ENCODE measurements at regions not wholly inside any gene's neighbourhood (a gene's known extent, or its start where the extent isn't known, plus 50 kb on each side); places are given as distances from the start of the nearest gene placed in this dataset.

DNA sequence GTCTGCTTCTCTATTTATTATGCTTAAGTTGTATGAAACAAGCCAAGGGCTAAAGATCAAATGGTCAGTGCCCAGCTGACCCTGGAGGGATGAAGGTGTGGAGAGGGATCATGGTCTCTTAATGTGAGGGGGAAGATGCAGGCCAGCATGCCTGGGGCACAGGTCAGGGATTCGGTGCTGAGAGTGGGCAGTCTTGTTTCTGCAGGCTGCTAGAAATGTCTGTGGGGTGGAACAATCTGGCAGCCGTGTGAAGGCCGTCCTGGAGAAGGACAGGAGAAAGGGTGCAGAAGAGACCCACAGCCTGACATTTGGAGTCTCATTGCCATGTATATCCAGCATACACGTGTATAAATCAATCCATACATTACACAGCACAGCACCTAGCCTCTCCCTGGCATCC, 258.3 kb upstream of the MOCS1 start:
- no peak for DNase-seq

DNA sequence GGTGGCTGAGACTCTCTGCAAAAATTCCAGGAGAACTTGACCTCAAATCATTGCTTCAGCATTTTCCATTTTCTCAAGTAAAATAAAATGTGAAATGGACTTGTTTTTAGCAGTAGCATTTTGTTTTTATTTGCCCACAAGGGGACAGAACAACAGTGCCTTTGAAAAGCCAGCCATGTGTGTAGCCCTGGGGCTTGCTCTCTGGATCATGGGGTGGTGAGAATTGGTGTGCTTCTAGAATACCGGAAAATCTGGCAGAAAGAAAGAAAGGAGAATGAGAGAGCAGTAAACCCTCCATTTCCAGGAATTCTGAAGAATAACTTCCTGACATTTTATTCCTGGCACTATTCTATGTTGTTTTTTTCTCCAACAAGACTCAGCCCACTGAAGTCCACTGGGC, 254.7 kb upstream of the MOCS1 start:
- no peak for DNase-seq

DNA sequence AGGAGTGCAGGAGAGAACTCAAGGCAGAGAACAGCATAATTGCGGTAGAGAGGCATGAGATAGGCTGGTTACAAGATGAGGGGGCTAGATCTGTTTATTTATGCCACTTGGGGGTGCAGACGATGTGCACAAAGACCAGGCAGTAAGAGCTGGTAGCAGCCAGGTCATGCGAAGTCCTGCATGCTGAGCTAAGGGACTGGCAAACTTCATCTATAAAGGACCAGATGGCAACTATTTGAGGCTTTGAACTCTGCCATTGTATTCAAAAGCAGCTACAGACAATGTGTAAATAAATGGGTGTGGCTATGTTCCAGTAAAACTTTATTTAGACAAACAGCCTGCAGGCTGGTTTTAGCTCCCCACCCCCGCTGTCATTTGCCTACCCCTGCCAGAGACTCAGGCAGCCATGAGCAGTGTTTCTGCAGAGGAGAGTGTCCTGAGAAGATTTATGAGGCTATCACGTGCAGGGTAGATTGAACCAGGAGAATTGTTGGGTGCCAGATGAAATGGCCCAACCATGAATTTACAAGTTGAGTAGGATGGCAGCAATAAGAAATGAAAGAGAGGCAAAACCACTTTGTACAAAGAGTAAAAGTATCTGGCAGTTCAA, 253.4 kb upstream of the MOCS1 start:
- no peak for DNase-seq

DNA sequence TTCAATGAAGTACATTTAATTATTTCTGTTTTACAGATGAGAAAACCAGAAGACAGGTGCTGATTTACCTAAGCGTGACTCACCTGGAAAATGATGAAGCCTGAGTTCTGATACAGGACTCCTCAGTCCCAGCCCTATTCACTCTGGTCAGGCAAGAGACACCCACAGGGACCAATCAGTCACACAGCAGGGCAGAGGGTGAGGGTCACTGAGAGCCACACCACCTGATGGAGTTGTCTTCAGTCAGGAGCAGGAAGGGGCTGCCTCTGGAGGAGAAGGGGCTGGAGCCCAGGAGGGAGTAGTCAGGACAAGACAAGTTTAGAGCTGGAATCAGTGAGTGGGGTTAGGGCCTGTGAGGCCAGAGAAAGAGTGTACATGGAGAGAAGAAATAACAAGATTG, 251.2 kb upstream of the MOCS1 start:
- DNase-seq: no peak

DNA sequence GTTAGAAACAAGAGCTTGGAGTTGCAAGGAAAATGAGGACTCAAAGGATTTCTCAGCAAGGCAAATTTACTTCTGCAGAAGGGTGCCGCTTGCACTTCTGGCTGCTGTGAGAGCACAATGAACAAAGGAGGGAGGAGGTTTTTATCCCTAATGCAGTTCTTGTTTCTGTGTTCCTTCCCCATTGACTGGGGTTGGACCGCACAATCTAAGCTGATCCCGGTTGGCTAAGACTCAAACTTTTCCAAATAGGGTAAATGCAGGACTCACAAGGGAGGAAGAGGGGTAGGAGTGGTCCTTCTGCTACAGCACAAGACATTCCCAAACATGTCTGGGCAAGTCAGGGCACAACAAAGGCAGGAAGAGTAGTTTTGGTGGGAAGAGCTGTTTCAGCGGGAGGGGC, 249.6 kb upstream of the MOCS1 start:
- no peak for DNase-seq

DNA sequence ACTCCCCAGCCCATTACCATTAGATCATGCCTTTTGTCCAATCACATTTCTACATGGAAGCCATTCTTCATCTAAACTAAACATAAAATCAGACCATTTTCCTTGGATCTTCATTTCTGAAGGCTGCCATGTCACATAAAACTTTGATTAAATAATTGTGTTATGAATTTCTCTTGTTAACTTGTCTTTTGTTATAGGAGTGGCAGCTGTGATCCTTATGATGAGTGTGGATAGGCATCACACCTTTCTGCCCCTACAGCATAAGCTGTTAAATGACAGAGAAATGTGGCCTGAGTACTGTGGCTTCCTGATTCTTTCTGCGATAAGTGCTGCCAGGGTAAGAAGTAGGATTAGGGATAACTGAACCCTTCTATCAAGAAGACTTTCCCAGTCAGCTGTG, 247.1 kb upstream of the MOCS1 start:
- no peak for DNase-seq

DNA sequence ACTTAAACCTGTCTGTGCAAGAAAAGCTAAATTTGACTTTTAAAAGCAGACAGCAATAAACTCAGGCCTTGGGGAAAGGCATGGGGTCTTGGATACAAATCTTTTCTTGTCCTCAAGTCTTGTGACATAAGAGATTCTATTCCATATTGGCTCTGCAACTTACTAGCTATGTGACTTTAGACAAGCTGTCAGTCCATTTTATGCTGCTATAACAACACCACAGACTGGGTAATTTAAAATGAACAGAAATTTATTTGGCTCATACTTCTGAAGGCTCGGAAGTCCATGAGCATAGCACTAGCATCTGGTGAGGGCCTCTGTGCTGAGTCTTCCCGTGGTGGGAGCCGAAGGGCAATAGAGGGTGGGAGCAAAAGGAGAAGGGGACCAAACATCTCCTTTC, 246.0 kb upstream of the MOCS1 start:
- DNase-seq: no peak

DNA sequence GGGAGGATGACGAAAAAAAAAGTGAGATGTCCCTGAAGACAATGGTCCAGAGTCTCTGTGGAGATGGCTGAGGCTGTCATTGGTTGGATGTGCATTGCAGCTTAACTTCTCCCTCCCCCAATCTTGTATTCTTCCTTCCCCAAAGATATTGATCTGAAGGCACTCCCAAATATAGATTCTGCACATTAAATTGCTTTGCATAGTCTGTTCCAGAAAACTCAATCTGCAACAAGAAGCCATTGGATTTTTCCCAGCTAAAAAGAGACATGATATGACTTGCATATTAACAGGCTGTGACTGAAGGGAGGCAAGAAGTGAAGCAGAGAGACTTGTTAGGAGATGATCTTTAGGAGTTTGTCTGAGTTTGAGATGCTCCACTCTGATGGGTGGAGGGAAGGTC, 245.2 kb upstream of the MOCS1 start:
- no peak for DNase-seq

DNA sequence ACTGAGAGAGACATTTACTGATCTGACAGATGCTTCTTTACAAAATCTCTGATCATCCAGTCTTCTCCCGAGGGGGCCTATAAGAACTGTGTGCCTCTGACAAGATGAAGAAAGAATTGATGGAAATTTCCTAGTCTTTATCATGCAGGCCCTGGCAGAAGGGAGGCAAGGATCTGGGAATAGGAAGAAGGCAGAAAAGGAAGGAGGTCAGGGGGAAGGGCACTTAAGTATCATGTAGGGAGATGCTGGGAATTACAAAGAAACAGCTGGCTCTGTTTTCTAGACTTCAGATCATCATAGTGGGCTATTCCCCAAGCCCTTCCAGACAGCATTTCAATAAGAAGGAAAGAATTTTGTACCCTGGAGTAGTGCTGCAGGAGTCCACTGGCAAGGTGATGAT, 243.3 kb upstream of the MOCS1 start:
- DNase-seq: no peak

DNA sequence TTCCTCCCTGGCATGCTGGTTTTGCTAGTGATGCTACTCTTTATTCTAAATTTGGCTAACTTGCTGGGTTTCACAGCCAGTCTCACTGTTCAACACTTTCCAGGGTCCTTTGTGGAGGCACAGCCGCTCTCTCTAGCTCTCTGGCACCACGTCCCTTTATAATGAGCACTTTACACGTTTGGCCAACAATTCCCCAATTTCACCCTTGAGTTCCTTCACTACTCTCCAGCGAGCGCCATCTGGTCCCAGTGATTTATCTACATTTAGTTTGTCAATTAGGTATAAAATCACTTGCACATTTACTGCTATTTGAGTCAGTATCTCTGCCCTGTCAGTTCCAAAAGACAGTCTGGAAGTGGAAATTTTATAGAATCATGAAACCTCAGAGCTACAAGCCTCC, 241.9 kb upstream of the MOCS1 start:
- no peak for DNase-seq

DNA sequence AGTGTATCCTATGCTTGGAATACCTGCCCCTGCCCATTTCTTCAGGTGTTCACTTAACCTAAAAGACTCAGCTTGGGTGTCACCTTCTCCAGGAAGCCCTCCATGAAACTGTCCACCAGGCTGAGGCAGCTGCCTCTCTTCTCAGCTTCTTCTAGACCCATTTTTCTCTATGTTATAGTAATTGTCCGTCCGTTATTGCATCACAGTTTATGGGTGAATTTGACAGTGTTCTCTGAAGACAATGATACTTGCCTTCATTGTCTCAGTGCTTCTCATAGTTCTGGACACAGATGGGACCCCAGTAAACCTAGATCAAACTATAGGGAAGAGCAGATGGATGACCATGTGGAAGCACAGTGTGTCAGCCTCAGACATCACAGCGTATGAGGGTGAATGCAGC, 238.0 kb upstream of the MOCS1 start:
- no peak for DNase-seq

DNA sequence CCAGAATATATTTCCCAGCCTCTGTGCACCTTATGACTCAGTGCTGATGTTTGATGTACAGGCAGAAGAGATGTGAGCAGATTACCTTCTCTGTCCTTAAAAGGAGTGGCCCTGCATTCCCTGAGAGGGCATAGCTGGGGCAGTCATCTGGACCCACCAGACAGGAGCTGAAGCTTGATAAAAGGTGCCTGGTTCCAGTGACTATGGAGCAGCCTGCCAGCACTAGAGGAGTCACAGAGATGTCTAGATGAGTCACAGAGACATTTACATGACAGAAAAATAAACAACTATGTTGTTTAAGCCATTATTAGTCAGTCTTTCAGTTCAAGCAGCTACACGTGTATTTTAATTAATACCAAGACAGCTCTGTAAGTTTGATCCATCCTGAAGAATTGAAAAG, 237.1 kb upstream of the MOCS1 start:
- DNase-seq: no peak

DNA sequence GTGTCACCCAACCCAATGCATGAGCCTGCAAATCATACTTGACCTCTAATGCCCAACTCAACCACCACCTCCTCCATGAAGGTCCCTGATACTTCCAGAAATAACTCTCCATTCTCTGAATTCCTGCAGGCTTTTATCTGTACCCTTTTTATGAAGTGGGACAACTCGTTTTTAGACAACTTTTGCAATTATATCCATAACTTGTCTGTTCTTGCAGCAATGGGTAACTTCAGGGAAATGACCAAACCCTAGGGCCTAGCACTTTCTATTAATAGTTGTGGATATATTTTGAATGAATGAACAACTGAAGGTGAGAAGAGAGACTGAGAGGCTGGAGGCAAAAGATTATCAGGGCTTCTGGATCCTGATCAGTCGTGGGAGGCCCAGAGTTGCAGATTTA, 236.6 kb upstream of the MOCS1 start:
- DNase-seq: no peak

DNA sequence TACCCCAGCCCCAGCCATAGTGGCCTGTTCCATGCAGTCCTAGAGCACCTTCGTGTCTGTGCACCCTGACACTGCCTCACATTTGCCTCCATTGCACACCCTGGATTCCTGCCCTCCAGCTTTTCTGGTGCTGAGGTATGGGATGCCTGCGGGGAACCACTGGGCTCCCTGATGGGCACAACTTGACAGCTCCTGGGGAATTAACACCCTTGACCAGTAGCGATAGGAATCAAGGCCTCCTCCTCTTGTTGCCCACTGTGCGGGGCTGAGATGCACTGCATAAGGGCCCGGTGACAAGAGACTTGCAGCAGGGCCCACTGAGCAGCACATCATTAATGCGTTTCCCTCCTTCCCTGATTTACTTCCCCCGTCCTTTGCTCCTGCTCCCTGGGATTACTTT, 235.6 kb upstream of the MOCS1 start:
- DNase-seq: no peak

DNA sequence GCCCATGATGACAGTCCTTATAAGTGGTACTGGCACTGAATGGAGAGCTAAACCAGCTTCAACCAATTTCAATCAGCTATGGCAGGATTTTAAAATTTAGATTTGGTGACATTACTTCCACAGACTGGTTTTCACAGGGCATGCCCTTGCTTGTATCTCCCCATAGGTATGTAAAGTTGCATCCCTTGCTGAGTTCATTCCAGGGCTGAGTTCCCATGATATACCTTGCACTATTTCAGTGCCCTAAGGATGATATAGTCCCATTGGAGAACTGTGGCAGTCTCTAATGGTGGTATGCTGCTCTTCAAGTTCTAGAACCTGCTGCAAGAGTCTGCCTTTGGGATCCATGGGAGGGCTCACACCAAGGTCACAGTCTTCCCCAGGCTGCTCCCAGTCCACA, 232.7 kb upstream of the MOCS1 start:
- DNase-seq: no peak

DNA sequence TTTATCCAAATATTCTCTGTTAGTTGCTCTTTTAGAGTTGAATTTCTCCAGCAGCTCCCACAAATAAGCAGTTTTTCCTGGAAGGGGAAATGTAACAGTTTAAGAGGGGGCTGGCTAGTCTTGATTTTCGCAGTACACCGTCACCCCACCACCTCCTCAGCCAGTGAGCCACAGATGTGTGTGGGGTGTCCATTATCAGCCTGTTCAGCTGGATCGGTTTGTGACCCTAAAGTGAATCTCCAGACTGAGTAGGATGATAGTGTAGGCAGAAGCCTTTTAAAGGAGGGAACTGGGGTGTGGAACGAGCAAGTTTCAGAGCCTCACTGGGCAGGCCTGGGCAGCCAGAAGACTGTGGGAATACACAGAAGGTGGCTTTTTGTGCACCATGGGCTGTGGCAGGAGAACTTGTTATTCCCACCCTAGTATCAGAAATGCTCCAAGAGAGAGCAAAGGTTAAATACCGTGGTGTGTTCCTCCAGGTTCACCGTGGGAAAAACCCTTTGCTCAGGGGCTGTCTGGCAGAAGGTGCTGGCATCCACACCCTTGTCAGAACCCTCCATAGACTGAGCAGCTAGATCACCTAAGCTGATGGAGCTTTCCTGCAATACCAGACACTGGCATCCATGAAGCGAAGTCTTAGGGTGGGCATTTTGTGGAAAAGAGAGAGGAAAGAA, 230.9 kb upstream of the MOCS1 start:
- no peak for DNase-seq

DNA sequence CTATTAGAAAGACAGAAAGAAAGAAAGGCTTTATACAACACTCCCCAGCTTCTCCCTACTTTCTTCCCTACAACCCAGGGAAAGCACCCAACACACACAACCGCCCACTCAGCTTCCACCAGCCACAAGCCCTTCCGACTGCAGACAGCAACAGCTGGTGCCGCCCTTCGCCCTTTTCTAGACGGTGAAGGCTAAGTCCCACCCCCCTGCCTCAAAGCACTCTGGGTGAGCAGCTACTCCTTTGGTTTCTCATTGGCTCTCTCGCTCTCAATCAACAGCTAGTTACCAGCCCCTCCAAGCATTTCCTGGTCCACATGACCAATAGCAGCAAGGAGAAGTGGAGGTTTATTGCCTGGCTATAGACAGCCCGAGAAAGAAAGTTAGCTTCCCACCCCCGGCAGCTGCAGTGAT, 230.1 kb upstream of the MOCS1 start:
- DNase-seq: no peak

DNA sequence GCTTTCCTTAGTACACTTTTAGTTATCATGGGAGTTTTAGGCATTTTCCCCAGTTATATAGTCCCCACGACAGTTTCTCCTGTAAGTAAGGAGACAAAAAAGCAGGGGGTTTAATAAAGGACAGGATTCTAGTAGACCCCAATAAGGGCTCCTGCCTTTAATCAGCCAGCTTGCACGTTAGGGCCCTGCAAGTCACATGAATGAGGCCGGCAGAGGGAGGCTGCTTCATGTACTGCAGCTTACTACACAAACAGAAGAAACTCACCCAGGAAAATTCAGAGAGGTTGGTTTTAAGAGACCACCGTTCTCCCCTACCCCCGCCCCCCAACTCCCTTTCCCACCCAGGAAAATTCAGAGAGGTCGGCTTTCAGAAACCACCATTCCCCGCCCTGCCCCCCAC, 229.7 kb upstream of the MOCS1 start:
- no peak for DNase-seq

DNA sequence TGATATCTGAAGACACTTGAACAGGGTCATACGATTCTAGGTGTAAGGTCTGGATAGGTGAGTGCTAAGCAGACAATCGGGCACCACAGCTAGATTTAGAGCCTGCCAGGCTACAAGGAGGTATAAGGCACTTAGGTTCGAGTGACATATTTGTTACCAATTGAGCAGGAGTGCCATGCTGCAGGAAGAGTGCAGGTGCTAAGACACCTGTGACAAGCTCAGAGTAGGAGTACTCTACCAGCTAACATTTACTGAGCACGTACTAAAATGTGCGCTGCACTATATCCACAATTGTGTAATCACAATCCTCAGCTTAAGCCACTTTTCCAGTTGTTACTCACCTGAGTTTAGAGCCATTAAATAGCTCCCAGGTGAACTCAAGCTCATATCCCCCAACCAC, 227.8 kb upstream of the MOCS1 start:
- no peak for DNase-seq

DNA sequence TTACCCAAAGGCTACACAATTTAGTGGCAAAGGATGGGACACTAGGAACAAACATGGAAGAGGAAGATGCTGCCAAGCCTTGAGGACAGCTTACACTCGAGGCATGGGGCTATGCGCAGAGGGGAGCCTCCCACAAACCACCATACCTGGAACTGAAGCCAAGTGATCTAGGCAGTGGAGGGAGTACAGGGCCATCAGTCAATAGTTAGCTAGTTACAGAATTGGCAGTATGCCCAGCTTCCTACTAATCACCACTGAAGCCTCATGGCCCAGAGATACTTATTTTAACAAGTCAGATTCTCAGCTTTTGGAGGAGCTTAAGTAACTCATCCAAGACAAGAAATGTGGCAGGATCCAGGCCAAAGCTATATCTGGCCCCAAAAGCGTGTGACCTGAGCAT, 226.6 kb upstream of the MOCS1 start:
- DNase-seq: no peak

DNA sequence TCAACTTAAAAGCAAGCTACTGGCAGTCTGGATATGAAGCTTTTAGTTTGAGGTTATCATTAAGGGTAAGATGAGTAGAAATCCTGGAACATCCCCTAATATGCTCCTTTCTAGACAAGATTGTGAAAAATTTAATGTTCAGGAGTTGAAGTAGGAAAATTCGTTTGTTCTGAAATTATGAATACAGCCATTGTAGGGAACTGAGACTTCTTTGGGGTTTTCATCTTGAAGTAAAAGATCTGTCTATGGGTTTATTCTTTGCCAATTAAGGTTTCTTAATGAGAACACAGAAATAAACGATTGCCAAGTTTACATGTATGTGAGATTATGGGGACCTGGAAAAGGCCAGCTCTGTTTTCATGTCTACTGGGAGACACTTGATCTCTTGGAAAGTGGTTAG, 225.6 kb upstream of the MOCS1 start:
- no peak for DNase-seq

DNA sequence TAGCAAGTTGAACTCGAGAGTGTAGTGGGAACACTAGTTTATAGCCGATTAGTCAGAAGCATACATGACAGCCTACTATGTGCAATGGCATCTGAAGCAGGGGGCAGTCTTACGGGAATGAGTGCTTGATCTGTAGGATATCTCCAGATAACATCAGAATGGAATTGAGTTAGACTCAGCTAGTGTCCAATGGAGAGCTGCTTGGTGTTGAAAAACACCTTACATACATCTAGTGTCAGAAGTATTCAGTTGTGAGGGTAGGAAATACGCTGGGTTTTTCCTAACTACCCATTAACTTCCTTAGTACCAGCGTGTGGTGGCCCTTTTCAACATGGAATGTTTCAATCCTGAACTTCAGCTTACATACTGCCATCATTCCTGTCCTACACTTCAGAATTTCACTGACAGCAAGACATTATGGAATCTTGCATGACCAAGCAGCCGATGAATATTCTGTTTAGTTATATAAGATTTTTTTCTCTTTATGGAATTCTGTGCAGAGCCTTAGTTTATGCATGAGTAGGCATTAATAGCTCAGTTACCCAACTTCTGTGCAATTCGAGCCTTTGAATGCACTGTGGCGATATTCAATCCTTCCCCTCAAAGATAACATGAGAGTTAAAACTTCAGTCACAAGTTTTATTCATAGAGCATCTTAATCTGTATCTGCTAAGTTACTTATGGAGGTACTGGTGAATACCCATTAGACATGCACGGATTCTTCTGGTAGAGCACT, 218.6 kb upstream of the MOCS1 start:
- DNase-seq: no peak

DNA sequence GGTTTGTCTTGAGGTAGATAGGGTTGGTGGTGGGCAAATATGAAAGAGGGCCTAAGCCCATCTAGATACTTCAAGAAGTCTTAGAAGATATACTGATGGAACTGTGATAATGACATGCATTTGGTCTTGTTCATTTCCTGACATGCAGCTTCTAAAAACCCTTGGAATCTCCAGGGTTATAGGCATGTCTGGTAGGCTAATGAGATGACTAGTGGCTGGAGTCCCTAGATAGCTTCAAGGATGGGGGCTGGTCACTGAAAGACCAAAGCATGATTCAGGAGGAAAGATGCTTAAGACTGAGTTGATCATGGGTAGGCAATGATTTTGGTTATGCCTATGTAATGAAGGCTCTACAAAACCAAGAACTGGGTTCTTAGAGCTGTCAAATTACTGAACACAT, 217.9 kb upstream of the MOCS1 start:
- DNase-seq: no peak

DNA sequence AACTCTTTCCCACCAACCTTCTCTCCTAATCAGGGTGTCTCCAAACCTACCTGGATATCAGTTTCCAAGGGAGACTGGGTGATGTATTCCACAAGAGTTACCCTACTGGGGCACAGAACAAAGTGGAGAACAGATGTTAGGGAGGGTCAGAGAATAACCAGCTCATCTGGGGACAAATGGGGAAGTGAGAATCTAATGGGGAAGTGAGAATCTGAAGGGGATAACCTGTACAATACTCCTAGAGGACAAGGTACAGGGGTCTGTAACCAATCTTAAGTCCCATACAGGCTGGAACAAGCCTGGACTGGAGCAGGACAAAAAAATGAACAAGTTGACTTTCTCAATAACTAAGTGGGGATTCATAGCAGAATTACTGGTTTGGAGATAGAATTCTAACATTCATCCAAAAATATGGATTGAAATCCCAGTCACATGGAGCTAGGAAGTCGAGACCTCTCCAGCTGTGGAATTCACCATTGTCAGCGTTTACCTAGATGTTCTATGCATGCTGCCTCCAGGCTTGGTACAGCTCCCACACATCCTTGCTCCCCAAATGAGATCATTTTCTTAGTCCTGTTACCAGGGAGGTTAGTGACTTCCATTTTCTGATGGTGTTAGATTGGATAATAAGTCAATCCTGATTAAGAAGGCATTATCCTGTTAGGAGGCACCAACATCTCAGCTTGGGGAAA, 214.8 kb upstream of the MOCS1 start:
- no peak for DNase-seq

All from stimulated activated CD8-positive, alpha-beta memory T cell treated with anti-CD3 and anti-CD28 coated beads, Interleukin-4, amount 100 ng/mL, for 48 hours (primary cell).